A673 (cell line): ENCODE measurements at regions not wholly inside any gene's neighbourhood (a gene's known extent, or its start where the extent isn't known, plus 50 kb on each side); places are given as distances from the start of the nearest gene placed in this dataset.

Experiments
- CTCF ChIP-seq: fragments of 300-800, 200-600 bp; sonication (generic); conservative IDR thresholded peaks from 2 replicates; pipeline ENCODE4 v1.5.1; 2017; ENCODE audit warnings: low read depth, mild to moderate bottlenecking, antibody characterized with exemption, low read length, moderate library complexity, mixed read lengths
- EZH2 ChIP-seq: fragments of 200-600 bp; sonication (generic); IDR thresholded peaks from 2 replicates; pipeline ENCODE4 v1.6.1; 2017; ENCODE audit warnings: borderline replicate concordance, low read depth, mild to moderate bottlenecking, mixed read lengths, antibody characterized with exemption, low read length; ENCODE audit not compliant: poor library complexity, severe bottlenecking

GRCh38 chr6:154926366-154926765 lies 68.7 kb upstream of the TIAM2 start:
- TF ChIP-seq CTCF (no peak), EZH2 (no peak)
